KMS-11 (cell line): ENCODE measurements at regions not wholly inside any gene's neighbourhood (a gene's known extent, or its start where the extent isn't known, plus 50 kb on each side); places are given as distances from the start of the nearest gene placed in this dataset.

Source experiments
- H2AFZ ChIP-seq: fragments of 200-600 bp; sonication (generic); 2 replicates; pipeline ENCODE4 v1.6.1; 2016; ENCODE audit warnings: antibody characterized with exemption, mixed run types, low read depth
- H3K27ac ChIP-seq: fragments of 200-600 bp; sonication (generic); 2 replicates; pipeline ENCODE4 v1.6.1; 2016; ENCODE audit warnings: mild to moderate bottlenecking, mixed run types
- H3K27me3 ChIP-seq: fragments of 200-600 bp; sonication (generic); 2 replicates; pipeline ENCODE4 v1.6.1; 2017; ENCODE audit warnings: mild to moderate bottlenecking, low read depth, mixed run types, moderate library complexity; ENCODE audit not compliant: insufficient read depth
- H3K36me3 ChIP-seq: fragments of 200-600 bp; sonication (generic); 2 replicates; pipeline ENCODE4 v1.6.1; 2017; ENCODE audit warnings: mild to moderate bottlenecking, mixed run types; ENCODE audit not compliant: insufficient read depth
- H3K4me1 ChIP-seq: fragments of 200-600 bp; sonication (generic); 2 replicates; pipeline ENCODE4 v1.6.1; 2016; ENCODE audit warnings: mild to moderate bottlenecking, low read depth, mixed run types; ENCODE audit not compliant: poor library complexity, severe bottlenecking
- H3K4me2 ChIP-seq: fragments of 200-600 bp; sonication (generic); 2 replicates; pipeline ENCODE4 v1.7.0; 2016; ENCODE audit warnings: mild to moderate bottlenecking, mixed run types
- H3K4me3 ChIP-seq: fragments of 200-600 bp; sonication (generic); IDR thresholded peaks from 2 replicates; pipeline ENCODE4 v1.6.1; 2017; ENCODE audit warnings: low read depth, low read length, mixed read lengths; ENCODE audit not compliant: insufficient read depth
- H3K79me2 ChIP-seq: fragments of 200-600 bp; sonication (generic); 2 replicates; pipeline ENCODE4 v1.6.1; 2016; ENCODE audit warnings: low read depth, mixed run types; ENCODE audit not compliant: insufficient read depth
- H3K9ac ChIP-seq: fragments of 200-600 bp; sonication (generic); 2 replicates; pipeline ENCODE4 v1.6.1; 2016; ENCODE audit warnings: mild to moderate bottlenecking, mixed run types
- H4K20me1 ChIP-seq: fragments of 200-600 bp; sonication (generic); 2 replicates; pipeline ENCODE4 v1.6.1; 2016; ENCODE audit warnings: mild to moderate bottlenecking, mixed run types; ENCODE audit not compliant: insufficient read depth
- TF ChIP-seq, protein P1 (sequence below): fragments of 200-600 bp; sonication (generic); conservative IDR thresholded peaks from 2 replicates; pipeline ENCODE4 v1.6.1; 2017; ENCODE audit warnings: low read depth, mild to moderate bottlenecking, antibody characterized with exemption, low read length, moderate library complexity, mixed read lengths

DNA sequence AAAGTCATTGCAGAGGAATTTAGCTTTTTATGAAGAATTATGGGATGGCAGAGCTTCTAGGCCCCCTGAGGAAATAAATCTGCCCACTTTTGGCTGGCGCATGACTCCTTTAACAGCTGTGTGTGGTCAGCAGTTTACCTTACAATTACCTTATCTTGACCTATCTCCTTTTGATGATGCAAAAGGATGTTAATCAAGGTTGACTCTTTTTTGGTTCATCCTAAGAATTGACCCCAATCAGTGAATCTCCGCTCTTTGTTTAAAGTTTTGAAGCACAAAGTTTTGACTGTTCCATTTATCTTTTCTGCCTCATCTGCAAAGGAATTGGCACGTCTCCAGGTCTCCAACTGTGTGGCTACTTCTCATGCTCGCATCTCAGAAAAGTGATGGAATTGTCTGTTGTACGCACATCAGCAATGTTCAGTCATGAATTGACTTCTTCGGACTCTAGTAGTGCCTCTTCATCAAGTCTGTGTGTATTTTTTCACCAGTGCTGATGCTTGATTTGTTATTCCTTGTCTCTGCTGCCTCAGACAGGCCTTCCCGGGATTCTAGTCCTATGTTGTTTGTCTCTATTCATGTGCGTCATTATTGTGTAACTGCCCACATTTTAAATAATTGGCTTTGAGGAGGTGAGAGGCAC lies 196.2 kb upstream of the CFAP20DC start:
- H3K36me3 ChIP-seq, result no peaks in the 10 kb centered on the region
- H3K4me2 ChIP-seq, result no peak overlapping the region
- no peak overlapping the region for H3K9ac ChIP-seq
- TF ChIP-seq, protein P1, sequence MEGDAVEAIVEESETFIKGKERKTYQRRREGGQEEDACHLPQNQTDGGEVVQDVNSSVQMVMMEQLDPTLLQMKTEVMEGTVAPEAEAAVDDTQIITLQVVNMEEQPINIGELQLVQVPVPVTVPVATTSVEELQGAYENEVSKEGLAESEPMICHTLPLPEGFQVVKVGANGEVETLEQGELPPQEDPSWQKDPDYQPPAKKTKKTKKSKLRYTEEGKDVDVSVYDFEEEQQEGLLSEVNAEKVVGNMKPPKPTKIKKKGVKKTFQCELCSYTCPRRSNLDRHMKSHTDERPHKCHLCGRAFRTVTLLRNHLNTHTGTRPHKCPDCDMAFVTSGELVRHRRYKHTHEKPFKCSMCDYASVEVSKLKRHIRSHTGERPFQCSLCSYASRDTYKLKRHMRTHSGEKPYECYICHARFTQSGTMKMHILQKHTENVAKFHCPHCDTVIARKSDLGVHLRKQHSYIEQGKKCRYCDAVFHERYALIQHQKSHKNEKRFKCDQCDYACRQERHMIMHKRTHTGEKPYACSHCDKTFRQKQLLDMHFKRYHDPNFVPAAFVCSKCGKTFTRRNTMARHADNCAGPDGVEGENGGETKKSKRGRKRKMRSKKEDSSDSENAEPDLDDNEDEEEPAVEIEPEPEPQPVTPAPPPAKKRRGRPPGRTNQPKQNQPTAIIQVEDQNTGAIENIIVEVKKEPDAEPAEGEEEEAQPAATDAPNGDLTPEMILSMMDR, result no peak
- H2AFZ ChIP-seq, result no peak overlapping the region
- H3K27me3 ChIP-seq, result no peaks in the 10 kb centered on the region
- no peak overlapping the region for H3K4me3 ChIP-seq
- H3K79me2 ChIP-seq, result no peaks in the 10 kb centered on the region
- H4K20me1 ChIP-seq, result no peaks in the 10 kb centered on the region
- no peaks in the 10 kb centered on the region for H3K4me1 ChIP-seq
- H3K27ac ChIP-seq, result no peak overlapping the region

DNA sequence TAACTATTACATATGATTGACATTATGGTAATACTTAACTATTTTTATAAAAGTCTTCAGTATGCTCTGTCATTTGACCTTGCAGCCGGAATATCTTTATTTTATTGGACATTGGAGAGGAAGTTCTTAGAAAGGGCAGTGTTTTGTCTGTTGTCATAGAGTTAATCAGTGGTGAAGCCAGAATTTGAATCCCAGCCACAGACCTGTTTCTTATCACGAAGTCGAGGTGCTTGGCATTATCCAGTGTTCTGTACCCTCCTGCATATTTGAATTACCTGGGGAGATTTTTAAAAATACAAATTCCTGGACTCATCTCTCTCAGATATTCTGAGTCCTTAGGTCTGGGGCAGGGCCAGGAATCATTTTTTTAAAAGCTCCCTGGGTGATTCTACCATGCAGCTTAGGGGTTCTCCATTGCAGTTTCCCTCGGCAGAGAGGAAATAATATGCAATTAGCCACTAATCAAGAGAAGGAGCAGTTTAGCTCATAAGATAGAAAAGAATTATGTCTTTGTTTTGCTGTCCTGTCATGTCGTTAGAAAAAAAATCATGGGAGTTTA lies 195.6 kb upstream of the CFAP20DC start:
- Histone ChIP-seq H3K27ac (no peak overlapping the region), H3K27me3 (no peaks in the 10 kb centered on the region), H4K20me1 (no peaks in the 10 kb centered on the region), H3K4me1 (no peaks in the 10 kb centered on the region), H3K36me3 (no peaks in the 10 kb centered on the region), H3K9ac (no peak overlapping the region), H3K79me2 (no peaks in the 10 kb centered on the region), H3K4me3 (no peak overlapping the region), H3K4me2 (no peak overlapping the region), H2AFZ (no peak overlapping the region)
- TF ChIP-seq, protein P1, result no peak

GRCh38 chr3:59244343-59244742 lies 194.5 kb upstream of the CFAP20DC start:
- Histone ChIP-seq H3K36me3 (no peaks in the 10 kb centered on the region), H3K4me3 (no peak overlapping the region), H3K27me3 (no peaks in the 10 kb centered on the region), H3K4me2 (no peak overlapping the region), H3K4me1 (no peaks in the 10 kb centered on the region), H4K20me1 (no peaks in the 10 kb centered on the region), H3K79me2 (no peaks in the 10 kb centered on the region), H2AFZ (no peak overlapping the region), H3K9ac (no peak overlapping the region), H3K27ac (no peak overlapping the region)
- TF ChIP-seq, protein P1, result no peak

- H3K9ac ChIP-seq, result no peak overlapping the region
- no peaks in the 10 kb centered on the region for H3K79me2 ChIP-seq
- no peak overlapping the region for H3K4me3 ChIP-seq
- no peaks in the 10 kb centered on the region for H3K36me3 ChIP-seq
- H3K4me1 ChIP-seq, result no peaks in the 10 kb centered on the region
- TF ChIP-seq, protein P1, result no peak
- no peaks in the 10 kb centered on the region for H3K27me3 ChIP-seq
- H3K27ac ChIP-seq, result no peak overlapping the region
- H3K4me2 ChIP-seq, result no peak overlapping the region
- no peak overlapping the region for H2AFZ ChIP-seq
- H4K20me1 ChIP-seq, result no peaks in the 10 kb centered on the region
Measured at GRCh38 chr3:59243476-59243875, 193.7 kb upstream of the CFAP20DC start.
